ENCODE measurements at regions not wholly inside any gene's neighbourhood (a gene's known extent, or its start where the extent isn't known, plus 50 kb on each side); places are given as distances from the start of the nearest gene placed in this dataset.
"Not testable (repeated sequence)": the region's sequence is repeated elsewhere in the genome, so short reads cannot be mapped to it uniquely, and the experiment has no call there.

DNA sequence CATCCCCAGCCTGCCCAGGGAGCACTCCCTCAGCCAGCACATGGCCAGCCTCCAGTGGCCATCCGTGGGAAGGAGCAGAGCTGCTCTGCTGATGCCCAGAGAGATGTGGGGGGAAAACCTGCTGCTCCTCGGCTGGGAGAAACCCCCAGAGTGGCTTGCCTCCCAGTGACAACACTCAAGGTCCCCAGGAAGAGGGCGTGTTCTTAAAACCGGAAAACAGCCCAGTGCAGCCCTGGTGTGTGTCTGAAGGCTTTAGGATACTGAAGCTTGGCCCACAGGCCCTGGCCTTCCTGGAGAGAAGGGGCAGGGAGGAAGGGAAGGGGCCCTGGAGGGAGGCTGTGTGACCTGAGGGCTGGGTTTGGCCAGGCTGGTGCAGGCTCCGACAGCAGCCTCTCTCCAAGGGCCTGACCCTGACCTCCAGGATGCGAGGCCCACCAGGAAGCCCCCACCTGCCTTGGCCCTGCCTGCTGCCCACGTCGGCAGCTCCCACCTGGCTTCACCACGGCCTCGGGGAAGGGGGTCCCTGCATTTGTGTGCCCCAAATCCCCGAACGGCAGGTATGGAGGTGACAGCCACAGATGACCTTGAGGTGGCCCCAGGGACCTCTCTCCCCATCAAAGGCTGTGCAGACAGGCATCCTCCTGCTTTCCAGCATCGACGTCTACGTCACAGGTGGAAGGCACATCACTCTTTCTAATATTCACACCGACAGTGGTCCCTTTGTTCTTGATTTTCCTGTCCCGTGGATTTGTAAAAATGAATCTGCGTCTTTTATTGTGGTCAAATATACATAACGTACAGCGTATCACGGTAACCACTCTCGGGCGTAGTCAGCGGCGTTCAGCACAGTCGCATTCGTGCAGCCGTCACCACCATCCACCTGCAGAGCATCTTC, 190.0 kb upstream of the C14orf180 start:
- DNase-seq = no peak

DNA sequence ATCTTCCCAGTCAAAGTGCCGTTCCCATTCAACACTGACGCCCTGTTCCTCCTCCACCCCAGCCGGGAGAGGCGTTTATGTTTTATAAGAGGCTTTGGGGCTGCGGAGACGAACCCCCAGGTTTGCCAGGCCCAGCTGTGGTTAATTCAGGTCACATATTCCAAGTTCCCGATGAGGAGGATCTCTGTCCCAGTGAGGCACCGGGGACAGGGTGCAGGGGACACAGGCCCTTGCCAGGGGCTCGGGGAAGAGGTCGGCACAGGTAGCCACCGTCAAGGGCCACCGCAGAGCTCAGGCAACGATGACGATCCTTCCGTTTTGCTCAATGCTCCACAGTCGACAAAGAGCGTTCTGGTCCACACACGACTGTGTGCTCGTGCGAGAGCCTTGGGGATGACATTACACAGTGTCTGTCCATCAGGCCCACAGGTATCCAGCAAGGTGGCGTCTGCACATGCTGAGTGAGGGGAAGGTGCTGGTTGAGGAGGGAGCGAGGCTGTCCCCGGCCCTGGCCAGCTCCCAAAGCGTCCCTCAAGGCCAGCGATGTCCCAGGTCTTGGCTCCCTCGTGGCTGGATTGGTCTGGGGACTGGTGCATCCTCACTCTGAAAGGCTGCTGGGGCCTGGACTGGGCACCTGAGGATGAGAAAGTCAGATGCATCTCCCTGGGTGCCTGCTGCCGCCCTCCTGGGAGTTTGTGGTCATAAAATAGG, 189.2 kb upstream of the C14orf180 start:
- no peak for DNase-seq

DNA sequence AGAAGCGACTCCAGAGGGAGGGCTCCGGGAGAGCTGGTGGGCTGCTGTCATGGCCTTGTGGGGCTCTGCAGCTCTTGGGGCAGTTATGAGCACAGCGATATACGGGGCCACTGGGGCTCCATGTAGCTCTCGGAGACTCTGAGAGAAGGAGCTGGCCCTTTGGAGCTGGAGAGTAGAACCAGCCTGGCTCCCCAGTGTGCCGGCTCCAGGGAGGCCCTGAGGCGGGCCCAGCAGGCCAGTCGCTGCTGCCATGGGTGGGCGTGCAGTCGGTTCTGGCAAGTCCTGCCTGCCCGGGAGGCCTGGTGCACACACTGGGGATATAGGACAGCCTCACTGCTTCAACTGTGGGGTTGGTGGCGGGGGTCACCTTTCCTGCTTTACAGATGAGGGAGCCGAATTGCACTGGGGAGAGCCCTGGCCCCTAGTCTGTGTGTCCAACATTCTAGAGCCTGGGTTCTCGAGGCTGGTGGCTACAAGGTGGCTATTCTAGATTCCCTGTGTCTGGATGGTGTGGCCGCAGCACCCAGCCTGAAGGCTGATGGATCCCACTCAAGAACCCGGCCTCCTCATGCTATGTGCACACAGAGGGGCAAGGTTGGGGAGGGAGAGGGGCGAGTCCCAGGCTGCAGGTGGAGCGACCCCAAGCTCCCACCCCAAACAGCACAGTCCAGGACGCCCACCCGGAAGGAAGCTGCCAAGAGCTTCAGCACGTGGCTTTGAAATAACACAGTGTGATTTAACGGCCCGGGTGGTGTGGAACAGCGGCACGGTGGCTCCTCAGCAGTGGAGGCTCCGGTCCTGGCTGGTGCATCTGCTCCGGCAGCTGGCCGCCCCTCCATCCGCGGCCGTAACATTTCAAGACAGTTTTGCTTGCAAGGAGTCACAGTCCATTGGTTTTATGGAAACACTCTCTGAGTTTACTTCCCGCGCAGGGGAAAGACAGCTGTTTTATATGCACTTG, 188.3 kb upstream of the C14orf180 start:
- peak; percentile 99 to 100 for DNase-seq

DNA sequence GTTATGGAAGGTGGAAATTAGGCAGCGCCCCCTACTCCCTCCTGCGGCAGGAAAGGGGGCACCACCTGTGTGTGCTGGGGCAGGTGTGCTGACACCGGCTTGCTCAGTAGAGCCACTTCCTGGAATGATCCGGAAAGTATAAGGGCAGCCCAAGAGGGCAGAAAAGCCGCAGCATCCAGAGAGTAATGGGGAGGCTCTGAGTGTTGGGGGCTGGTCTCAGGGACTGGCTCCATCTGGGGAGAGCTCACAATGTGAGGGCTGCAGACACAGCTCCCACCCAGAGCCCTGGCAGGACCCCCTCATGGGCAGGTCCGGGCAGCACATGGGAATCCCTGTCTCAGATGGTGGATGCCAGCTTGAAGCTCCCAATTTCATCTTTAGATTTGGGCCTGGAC, 187.6 kb upstream of the C14orf180 start:
- DNase-seq = no peak

DNA sequence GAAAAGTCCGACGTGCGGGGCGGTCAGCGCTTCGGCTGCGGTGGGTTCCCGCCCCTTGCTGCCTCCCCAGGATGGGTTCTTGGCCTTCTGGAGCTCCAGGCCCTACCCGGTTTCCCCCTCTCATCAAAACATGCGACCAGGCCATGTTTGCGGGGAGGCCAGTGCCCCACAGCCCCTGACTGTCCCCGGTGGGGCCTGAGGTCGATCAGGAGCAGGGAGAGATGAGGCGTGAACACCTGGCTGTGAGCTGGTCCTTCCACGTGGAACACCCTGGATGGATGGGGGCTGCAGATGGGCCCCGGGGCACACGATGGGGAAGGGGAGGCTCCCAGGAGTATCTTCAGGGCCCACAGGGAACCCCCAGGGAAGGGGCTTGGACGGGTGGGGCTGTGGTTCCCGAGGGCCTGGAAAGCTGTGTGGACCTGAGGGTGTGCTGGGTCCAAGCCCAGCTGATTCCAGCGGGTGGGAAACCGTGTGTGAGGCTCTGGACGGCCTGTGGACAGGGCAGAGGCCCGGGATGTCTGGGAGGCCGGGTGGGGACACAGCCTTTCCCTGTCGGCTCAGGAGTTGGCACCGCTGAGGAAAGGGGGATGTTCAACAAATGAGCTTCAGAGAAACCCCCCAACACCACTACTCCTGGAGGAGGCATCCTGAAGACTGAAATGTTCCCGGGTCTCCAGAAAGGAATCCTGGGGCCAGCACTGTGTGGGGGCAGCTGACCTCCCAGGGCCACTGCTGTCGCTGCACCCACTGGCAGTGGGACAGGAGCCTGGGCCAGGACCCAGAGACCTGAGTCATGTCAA, 187.0 kb upstream of the C14orf180 start:
- DNase-seq = no peak

DNA sequence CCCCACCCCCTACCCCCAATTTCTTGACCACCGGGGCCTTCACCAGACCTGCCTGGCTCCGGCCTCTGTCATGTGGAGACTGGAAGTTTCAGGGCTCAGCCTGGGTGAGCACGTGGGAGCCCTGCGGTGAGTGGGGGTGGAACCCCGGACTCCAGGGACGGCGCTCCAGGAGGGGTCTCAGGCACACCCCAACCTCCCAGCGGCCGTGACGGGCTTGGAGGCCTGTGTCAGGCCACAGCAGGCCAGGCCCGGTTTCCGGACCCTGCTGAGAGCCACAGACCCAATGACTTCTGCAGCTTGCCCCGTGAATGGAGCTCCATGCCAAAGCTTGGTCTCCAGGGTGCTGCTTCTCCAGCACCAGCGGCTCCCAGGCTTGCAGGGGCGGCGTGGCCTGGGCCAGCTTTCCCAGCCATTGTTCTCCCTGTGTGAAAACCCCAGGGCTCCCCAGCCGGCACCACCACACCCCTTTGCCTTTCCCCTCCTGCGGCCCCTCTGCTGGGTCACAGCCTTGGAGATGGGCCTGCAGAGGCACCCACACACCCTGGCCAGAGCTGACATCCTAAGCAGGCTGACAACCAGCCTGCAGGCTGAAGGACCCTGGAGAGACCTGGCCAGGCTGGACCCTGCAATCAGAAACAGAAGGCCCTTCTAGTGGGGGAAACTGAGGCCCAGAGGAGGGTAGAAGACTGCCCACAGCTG, 186.2 kb upstream of the C14orf180 start:
- DNase-seq = no peak

DNA sequence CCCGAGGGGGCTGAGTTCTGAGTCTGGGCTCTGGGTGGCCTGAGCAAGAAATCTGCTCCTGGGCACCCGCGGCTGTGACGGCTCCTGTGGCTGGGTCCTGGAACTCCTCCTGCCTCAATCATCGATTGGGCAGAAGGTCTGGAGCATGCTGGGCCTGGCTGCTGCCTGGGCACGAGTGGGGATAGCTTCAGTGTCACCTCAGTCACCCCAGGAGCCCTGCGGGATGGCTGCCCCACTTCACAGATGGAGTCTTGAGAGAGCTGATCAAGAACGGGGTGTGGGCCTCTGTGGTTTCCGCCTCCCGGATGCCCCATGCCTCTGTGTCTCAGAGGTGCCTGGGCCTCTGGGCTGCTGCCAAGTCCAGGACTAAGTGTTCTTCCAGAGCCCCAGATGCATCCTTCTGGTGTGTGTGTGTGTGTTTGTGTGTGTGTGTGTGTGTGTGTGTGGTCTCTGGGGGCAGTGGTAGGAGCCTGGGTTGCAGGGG, 185.6 kb upstream of the C14orf180 start:
- DNase-seq = peak; percentile 30 to 67

DNA sequence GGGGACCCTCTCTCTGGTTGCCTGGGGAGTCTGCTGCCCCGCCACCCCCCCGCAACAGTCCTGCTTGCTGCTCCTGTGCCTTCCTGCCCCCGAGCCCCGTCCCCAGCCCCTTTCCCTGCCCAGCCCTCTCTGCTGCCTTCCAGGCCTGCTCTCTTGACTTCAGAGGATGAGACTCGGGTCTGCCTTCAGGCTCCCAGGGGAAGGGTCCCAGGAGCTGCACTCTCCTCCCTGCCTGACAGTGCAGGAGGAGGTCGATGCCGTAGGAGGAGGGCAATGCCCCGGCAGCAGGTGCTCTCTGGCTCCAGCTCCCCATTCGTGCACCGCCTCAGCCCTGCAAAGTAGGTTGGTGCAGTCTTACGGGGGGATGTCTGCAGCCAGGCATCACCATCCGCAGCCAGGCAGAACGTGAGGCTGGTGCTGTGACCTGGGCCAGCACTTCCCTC, 185.1 kb upstream of the C14orf180 start:
- DNase-seq = no peak

DNA sequence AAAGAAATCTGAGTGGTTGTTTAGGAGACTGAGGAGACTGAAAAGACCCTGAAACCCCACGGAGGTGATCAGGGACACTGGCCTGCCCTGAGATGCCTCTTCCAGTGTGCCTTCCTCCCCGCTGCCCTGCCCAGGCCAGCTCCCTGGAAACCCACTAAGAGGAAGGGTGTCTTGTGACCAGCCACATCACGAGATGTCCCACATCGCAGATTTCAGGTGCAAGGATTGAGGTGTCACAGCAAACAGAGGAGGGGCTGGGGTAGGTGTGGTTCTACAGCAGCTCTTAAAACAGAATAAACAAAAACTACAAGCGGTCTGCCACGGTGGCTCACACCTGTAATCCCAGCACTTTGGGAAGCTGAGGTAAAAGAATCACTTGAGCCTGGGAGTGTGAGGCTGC, 184.3 kb upstream of the C14orf180 start:
- DNase-seq = no peak

DNA sequence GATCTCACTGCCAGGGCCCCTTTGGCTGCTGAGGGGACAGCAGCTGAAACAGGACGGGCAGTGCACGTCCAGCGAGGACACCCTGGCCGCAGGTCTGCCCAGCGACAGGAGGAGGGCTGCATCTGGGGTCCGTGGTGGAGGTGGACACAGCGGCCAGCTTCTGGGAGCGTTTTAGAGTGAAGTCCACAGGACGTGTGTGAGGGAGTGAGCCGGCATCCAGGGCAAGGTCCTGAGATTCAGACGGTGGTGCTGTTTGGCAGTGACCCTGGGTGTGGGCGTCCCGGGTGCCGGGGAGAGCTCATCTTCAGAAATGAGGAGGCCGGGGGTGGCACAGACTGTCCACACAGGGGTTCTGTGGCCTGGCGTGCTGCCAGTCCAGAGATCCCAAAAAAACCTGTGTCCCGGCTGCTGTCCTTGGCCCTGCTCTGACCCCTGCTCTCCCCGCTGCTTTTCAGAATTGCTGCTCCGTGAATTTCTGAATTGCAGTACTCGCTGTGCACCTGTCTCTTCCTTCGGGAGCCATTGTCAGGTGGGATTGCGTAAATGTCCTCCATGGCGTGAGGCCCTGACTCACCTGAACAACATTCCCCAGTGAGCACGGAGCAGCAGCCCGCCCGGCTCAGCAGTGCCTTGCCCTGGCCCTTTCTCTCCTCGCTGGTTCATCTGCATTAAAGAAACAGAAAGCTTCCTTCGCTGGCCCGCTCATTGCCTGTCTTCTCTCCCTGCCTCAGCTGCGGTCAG, 183.5 kb upstream of the C14orf180 start:
- no peak for DNase-seq

DNA sequence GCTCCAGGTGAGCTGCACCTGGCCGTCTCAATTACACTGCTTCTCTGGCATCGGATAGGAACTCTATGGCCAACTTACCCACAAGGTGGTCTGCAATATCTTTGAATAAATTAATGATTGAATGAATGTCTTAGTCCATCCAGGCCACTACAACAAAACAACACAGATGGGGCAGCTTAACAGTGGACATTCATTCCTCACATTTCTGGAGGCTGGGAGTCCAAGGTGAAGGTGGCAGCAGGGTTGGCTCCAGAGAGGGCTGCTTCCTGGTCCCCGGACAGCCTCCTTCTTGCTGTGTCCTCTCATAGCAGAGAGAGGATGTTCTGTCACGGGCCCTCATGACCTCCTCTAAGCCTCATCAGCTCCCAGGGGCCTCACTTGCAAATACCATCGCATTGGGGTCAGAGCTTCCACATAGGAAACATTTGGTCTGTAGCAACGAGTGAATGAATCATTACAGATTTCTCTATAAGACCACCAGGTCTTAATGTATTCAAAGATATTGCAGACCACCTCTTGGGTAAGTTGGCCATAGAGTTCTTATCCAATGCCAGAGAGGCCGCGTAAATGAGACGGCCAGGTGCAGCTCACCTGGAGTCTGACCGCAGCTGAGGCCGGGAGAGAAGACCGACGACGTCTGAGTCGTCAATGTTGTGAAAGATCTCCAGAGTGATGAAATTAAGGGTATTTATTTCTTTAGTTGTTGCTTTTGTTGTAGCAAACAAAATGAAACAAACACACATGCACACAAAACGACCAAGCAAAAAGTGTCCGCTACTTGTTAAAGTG, 182.7 kb upstream of the C14orf180 start:
- no peak for DNase-seq

DNA sequence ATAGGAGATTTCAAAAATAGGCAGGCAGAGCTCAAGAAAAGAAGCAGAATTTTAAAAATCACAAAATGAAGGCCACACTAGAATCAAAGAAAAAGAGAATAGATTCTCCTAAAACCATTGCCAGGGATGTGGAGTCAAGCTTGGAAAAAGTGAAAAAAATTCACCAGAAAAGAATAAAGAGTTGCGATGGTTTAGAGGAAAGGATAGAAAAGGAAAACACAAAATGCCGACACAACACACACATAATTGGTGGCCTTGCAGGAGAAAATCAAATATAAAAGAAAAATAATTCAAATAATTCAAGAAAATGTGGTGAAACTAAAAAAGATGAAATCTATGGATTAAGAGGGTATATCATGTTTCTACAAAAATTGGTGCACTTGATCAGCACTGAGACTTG, 181.6 kb upstream of the C14orf180 start:
- DNase-seq = no peak

DNA sequence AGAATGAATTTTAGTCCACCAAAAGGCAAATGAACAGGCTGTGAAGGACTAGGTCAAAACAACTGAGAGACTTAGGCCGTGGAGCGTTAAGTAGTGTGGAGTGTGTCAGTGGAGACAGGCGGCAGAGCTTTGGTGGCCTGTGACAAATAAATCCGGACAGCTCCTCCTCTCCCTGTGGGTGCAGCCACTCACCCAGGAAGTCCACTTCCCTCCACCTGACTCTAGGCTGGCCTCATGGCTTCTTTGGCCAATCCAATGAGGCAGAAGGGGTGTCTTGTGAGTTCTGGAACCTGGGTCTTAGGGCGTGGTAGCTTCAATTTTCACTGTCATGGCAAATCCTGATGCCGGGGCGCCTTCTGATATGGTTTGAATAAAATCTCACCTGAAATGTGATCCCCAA, 180.9 kb upstream of the C14orf180 start:
- no peak for DNase-seq

DNA sequence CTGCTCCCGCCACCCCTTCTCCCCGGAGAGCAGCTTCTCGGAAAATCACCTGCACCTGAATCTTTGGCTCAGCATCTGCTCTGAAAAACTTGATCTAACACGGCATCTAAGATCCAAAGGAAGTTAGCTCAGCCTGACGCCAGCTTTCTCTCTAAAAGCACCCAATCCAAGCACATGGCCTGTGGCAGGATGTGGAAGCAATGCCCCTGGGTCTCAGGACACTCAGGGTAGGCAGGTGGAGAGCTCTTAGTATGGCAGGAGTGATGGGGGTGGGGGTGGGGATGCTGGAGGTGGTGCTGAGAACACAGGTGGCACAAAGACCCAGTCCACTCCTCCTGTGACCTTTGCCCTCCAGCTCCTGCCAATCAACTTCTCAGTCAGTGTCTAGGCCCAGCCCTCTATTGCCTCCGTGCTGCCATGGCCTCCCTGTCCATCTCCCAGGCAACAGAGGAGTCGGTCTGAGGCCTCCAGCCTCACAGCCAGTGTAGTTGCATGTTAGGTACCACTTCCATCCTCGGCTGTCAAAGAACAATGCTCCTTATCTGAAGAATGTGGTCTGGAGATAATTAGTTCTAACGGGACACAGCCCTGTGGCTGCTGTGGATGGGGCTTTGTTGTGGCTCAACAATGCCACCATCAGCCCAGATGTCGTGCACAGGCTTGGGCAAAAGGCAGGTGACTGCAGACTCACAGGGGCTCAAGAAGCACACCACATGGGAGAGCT, 180.0 kb upstream of the C14orf180 start:
- DNase-seq = peak in 1 of 2 experiments; percentile 45

DNA sequence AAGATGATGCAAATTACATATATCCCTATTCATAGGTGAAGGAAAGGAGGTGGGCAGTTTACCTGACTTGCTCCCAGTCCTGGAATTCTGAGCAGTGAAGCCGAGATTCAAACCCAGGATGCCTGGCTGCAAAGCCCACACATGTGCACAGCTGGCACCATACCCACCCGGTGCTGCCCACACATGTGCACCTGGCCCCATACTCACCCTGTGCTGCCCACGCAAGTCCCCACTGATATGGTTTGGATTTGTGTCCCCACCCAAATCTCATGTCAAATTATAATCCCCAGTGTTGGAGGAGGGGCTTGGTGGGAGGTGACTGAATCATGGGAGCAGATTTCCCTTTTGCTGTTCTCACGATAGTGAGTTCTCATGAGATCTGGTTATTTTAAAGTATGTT, 179.2 kb upstream of the C14orf180 start:
- DNase-seq = no peak

DNA sequence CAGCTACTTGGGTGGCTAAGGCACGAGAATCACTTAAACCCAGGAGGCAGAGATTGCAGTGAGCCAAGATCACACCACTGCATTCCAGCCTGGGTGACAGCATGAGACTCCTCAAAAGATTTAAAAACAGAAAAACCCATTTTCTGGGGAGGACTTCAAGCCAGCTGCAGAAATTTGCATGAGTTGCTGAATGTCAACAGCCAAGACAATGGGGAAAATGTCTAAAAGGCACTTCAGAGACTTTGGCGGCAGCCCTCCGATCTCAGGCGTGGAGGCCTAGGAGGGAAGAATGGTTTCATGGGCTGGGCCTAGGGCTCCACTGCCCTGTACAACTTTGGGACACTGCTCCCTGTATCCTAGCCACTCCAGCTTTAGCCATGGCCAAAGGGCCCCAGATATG, 177.8 kb upstream of the C14orf180 start:
- DNase-seq = no peak

DNA sequence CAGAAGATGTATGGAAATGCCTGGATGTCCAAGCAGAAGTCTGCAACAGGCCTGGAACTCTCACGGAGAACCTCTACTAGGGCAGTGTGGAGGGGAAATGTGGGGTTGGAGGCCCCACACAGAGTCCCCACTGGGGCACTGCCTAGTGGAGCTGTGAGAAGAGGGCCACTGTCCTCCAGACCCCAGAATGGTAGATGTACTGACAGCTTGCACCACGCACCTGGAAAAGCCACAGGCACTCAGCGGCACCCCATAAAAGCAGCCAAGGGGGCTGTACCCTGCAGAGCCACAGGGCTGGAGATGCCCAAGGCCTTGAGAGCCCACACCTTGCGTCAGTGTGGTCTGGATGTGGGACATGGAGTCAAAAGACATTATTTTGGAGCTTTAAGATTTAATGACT, 177.3 kb upstream of the C14orf180 start:
- not testable (repeated sequence) for DNase-seq

DNA sequence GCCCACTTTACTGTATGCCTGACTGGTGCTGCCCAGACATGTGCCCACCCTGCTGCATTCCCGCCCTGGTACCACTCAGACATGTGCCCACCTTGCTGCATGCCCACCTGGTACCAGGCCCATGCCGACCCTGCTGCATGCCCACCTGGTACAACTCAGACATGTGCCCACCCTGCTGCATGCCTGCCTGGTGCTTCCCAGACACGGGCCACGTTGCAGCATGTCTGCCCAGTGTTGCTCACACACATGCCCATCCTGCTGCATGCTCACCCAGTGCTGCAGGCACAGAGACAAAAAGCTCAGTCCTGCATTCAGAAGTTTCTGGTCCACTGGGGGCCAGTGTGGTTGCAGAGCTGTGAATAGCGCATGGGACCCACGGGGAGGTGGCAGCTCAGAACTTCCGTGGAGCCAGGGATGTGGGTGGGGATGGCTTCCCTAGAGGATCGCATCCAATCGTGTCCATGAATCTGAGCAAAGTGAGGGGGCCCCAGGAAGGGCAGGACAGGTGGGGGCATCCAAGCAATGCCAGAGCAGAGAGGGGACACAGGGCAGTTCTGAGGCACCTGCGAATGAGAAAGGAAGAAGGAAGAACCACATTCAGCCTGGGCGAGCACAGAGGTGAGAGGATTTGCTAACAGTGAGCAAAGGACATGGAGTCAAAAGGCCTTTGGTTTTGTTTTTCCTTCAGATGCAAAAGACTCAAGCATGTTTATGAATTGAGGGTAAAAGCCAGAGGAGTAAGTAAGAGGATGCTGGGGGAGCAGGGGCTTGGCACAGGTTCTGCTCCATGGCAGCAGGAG, 175.9 kb upstream of the C14orf180 start:
- DNase-seq = no peak

Measured in NCI-H524 (cell line).